SHP77 treated with DMSO at 0.1 percent for 48 hours (cell line): ENCODE measurements at regions not wholly inside any gene's neighbourhood (a gene's known extent, or its start where the extent isn't known, plus 50 kb on each side); places are given as distances from the start of the nearest gene placed in this dataset.

Experiments used
- DNase-seq: peaks from one replicate; lab custom pipeline; 2025; lab: John Stamatoyannopoulos, UW

GRCh38 chr18:39799006-39799405 is 2156.0 kb upstream of the PIK3C3 start:
- no peak for DNase-seq

GRCh38 chr18:39796393-39796792 is 2158.6 kb upstream of the PIK3C3 start:
- DNase-seq: no peak

- DNase-seq: no peak
Observed at GRCh38 chr18:39795350-39795749, 2159.7 kb upstream of the PIK3C3 start.

GRCh38 chr18:39793609-39794008 is 2161.4 kb upstream of the PIK3C3 start:
- DNase-seq: no peak

GRCh38 chr18:39788383-39788782 is 2166.7 kb upstream of the PIK3C3 start:
- no peak for DNase-seq

- DNase-seq: no peak
Observed at GRCh38 chr18:39786477-39786876, 2168.6 kb upstream of the PIK3C3 start.

- no peak for DNase-seq
Observed at GRCh38 chr18:39784541-39784940, 2170.5 kb upstream of the PIK3C3 start.

- DNase-seq: no peak
Observed at GRCh38 chr18:39781565-39781964, 2173.5 kb upstream of the PIK3C3 start.

- no peak for DNase-seq
Observed at GRCh38 chr18:39780774-39781173, 2174.3 kb upstream of the PIK3C3 start.

- DNase-seq: no peak
Observed at GRCh38 chr18:39779926-39780325, 2175.1 kb upstream of the PIK3C3 start.

- DNase-seq: no peak
Observed at GRCh38 chr18:39776766-39777165, 2178.3 kb upstream of the PIK3C3 start.

GRCh38 chr18:39774957-39775598 is 2180.0 kb upstream of the PIK3C3 start:
- DNase-seq: no peak

- no peak for DNase-seq
Observed at GRCh38 chr18:39773646-39774045, 2181.4 kb upstream of the PIK3C3 start.

- DNase-seq: no peak
Observed at GRCh38 chr18:39772155-39772919, 2182.7 kb upstream of the PIK3C3 start.

GRCh38 chr18:39770399-39770798 is 2184.6 kb upstream of the PIK3C3 start:
- no peak for DNase-seq

GRCh38 chr18:39764873-39765272 is 2190.2 kb upstream of the PIK3C3 start:
- no peak for DNase-seq

GRCh38 chr18:39761273-39761672 is 2193.8 kb upstream of the PIK3C3 start:
- DNase-seq: no peak

GRCh38 chr18:39759926-39760325 is 2194.3 kb upstream of the CELF4 start:
- no peak for DNase-seq

- DNase-seq: no peak
Observed at GRCh38 chr18:39753178-39753577, 2187.6 kb upstream of the CELF4 start.

GRCh38 chr18:39752351-39752750 is 2186.8 kb upstream of the CELF4 start:
- DNase-seq: no peak

- no peak for DNase-seq
Observed at GRCh38 chr18:39751921-39752320, 2186.3 kb upstream of the CELF4 start.

GRCh38 chr18:39751161-39751560 is 2185.6 kb upstream of the CELF4 start:
- DNase-seq: no peak

- DNase-seq: no peak
Observed at GRCh38 chr18:39749154-39749553, 2183.6 kb upstream of the CELF4 start.

GRCh38 chr18:39748727-39749126 is 2183.1 kb upstream of the CELF4 start:
- DNase-seq: no peak
